MCF 10A (cell line): ENCODE measurements at regions not wholly inside any gene's neighbourhood (a gene's known extent, or its start where the extent isn't known, plus 50 kb on each side); places are given as distances from the start of the nearest gene placed in this dataset.

ENCODE experiments used
- BruUV-seq: library from RNA; stranded (reverse); fragments of 400-500 nt; replicated peaks from 2 replicates; lab custom pipeline; 2021; lab: Mats Ljungman, UMichigan
- CTCF ChIA-PET: fragments of 300-600 bp; sonication (Branson Sonifier 250); formaldehyde crosslinking; extraction: SDS; loops from one replicate; lab custom pipeline; 2021; ENCODE audit warnings: antibody characterized with exemption, inconsistent platforms; lab: Yijun Ruan, JAX
- POLR2A ChIA-PET: fragments of 300-600, 350-650 bp; sonication (Branson Sonifier 250); formaldehyde crosslinking; extraction: SDS; loops from one replicate; lab custom pipeline; 2020; ENCODE audit warnings: antibody characterized with exemption, inconsistent platforms; lab: Yijun Ruan, JAX
- DNase-seq: peaks from one replicate; pipeline ENCODE4 v3.0.0-alpha.2; 2018; ENCODE audit not compliant: unreplicated experiment
- H3K27ac Mint-ChIP-seq: one replicate; pipeline ENCODE4 v1.8.0; 2022; ENCODE audit warnings: mild to moderate bottlenecking, low read depth, mixed read lengths; ENCODE audit not compliant: unreplicated experiment
- H3K27me3 Mint-ChIP-seq: one replicate; pipeline ENCODE4 v1.8.0; 2022; ENCODE audit warnings: mixed read lengths; ENCODE audit not compliant: insufficient read depth, unreplicated experiment
- H3K36me3 Mint-ChIP-seq: one replicate; pipeline ENCODE4 v1.8.0; 2022; ENCODE audit warnings: mild to moderate bottlenecking, moderate library complexity, mixed read lengths; ENCODE audit not compliant: insufficient read depth, unreplicated experiment
- H3K4me1 Mint-ChIP-seq: one replicate; pipeline ENCODE4 v1.8.0; 2022; ENCODE audit warnings: mixed read lengths; ENCODE audit not compliant: insufficient read depth, unreplicated experiment
- H3K4me3 Mint-ChIP-seq: one replicate; pipeline ENCODE4 v1.8.0; 2022; ENCODE audit warnings: mild to moderate bottlenecking, moderate library complexity, mixed read lengths; ENCODE audit not compliant: unreplicated experiment
- H3K9me3 Mint-ChIP-seq: one replicate; pipeline ENCODE4 v1.8.0; 2022; ENCODE audit warnings: mixed read lengths; ENCODE audit not compliant: unreplicated experiment
- CTCF ChIP-seq: fragments of 200-600 bp; IDR thresholded peaks from one replicate; pipeline ENCODE4 v1.8.0; 2022; ENCODE audit warnings: antibody characterized with exemption, mild to moderate bottlenecking; ENCODE audit not compliant: unreplicated experiment
- intact Hi-C: fragments of 100-400 bp; cut with micrococcal nuclease; formaldehyde crosslinking; loops from 2 replicates; pipeline ENCODE4 v1.14.1; 2022

- H3K27me3 Mint-ChIP-seq: peaks cover 12% of the 10 kb centered on the region
- ChIA-PET CTCF (interaction anchor here (0.9 kb wide), 1 partner anchor 397 kb away, joined by 3 read pairs; no protein-coding TSS in a partner anchor), POLR2A (no interaction called here)
- BruUV-seq: no TSS peak
- no peak for DNase-seq
- H3K4me3 Mint-ChIP-seq: no peak overlapping the region
- no peak for TF ChIP-seq CTCF
- intact Hi-C loops: no loop called here
- no peak overlapping the region for H3K27ac Mint-ChIP-seq
- no peaks in the 10 kb centered on the region for H3K4me1 Mint-ChIP-seq
- H3K36me3 Mint-ChIP-seq: no peaks in the 10 kb centered on the region
- H3K9me3 Mint-ChIP-seq: no peaks in the 10 kb centered on the region
These were observed 66.1 kb upstream of the KAT6B start for GRCh38 chr10:74760086-74760979.

GRCh38 chr10:74763934-74764591 lies 62.3 kb upstream of the KAT6B start:
- peaks cover 12% of the 10 kb centered on the region for H3K27me3 Mint-ChIP-seq
- BruUV-seq: no TSS peak
- TF ChIP-seq CTCF: no peak
- H3K9me3 Mint-ChIP-seq: no peaks in the 10 kb centered on the region
- no peak overlapping the region for H3K4me3 Mint-ChIP-seq
- CTCF ChIA-PET: interaction anchor here (0.5 to 0.7 kb wide), 2 partner anchors 17 to 1600 kb away, joined by 3 to 4 read pairs; no protein-coding TSS in a partner anchor
- H3K4me1 Mint-ChIP-seq: peaks cover 10% of the 10 kb centered on the region
- no peaks in the 10 kb centered on the region for H3K36me3 Mint-ChIP-seq
- POLR2A ChIA-PET: no interaction called here
- intact Hi-C loops: no loop called here
- no peak overlapping the region for H3K27ac Mint-ChIP-seq
- DNase-seq: no peak

DNA sequence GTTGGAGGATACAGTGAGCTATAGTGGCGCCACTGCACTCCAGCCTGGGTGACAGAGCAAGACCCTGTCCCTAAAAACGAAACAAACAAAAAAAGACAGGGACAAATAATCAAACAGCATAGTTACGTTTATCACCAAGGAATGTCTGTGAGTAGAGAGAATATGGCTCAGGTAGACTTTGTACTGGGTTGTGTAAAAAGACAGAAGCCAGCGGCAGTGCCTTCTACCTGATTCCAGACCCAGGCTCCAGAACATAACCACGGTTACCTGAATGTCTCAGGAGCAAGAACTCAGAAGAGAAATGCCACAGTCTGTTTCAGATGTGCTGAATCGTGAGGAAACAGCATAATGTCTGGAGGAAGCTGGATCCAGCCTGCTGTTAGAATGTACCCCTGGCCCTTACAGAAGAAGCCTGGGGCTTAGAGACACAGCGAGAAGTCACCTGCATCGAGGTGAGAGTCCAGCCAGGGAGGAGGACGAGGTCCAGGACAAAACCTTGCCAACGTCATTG lies 60.9 kb upstream of the KAT6B start:
- ChIA-PET CTCF (no interaction called here), POLR2A (no interaction called here)
- intact Hi-C loops: no loop called here
- Mint-ChIP-seq H3K27ac (no peak overlapping the region), H3K4me3 (no peak overlapping the region), H3K27me3 (peaks cover 2% of the 10 kb centered on the region), H3K4me1 (peaks cover 10% of the 10 kb centered on the region), H3K36me3 (no peaks in the 10 kb centered on the region), H3K9me3 (no peaks in the 10 kb centered on the region)
- DNase-seq: no peak
- BruUV-seq: no TSS peak
- TF ChIP-seq CTCF: no peak

- POLR2A ChIA-PET: no interaction called here
- H3K27me3 Mint-ChIP-seq: no peaks in the 10 kb centered on the region
- peaks cover 10% of the 10 kb centered on the region for H3K4me1 Mint-ChIP-seq
- no peak for TF ChIP-seq CTCF
- DNase-seq: no peak
- H3K27ac Mint-ChIP-seq: no peak overlapping the region
- H3K9me3 Mint-ChIP-seq: no peaks in the 10 kb centered on the region
- H3K4me3 Mint-ChIP-seq: no peak overlapping the region
- no peaks in the 10 kb centered on the region for H3K36me3 Mint-ChIP-seq
- intact Hi-C loops: no loop called here
- CTCF ChIA-PET: no interaction called here
- no TSS peak for BruUV-seq
These were observed 59.9 kb upstream of the KAT6B start for GRCh38 chr10:74766501-74766900.
